Caco-2 (cell line): ENCODE measurements at regions not wholly inside any gene's neighbourhood (a gene's known extent, or its start where the extent isn't known, plus 50 kb on each side); places are given as distances from the start of the nearest gene placed in this dataset.

ENCODE experiments used
- BruUV-seq: library from RNA; stranded (reverse); fragments of 400-500 nt; replicated peaks from 2 replicates; lab custom pipeline; 2021; lab: Mats Ljungman, UMichigan
- CTCF ChIA-PET: fragments of 300-600 bp; sonication (Branson Sonifier 250); formaldehyde crosslinking; loops from one replicate; lab custom pipeline; 2022; ENCODE audit warnings: antibody characterized with exemption; lab: Charles Lee
- POLR2A ChIA-PET: fragments of 300-600 bp; sonication (Branson Sonifier 250); formaldehyde crosslinking; loops from one replicate; lab custom pipeline; 2022; ENCODE audit warnings: antibody characterized with exemption; lab: Charles Lee
- DNase-seq, 2 experiments: peaks; one replicate each; pipeline versions ENCODE4 v3.0.0 to v3.0.0-alpha.2; 2020 to 2022
- H3K27me3 ChIP-seq: replicated peaks from 2 replicates; pipeline ENCODE4 v1.6.0; 2011; ENCODE audit warnings: low read length; ENCODE audit not compliant: control insufficient read depth, insufficient read depth
- H3K36me3 ChIP-seq: 2 replicates; pipeline ENCODE4 v1.5.1; 2011; ENCODE audit warnings: low read length; ENCODE audit not compliant: control insufficient read depth, insufficient read depth
- H3K4me1 ChIP-seq: fragments of 250-450 bp; sonication (Bioruptor Pico); 2 replicates; pipeline ENCODE4 v1.5.1; 2020; ENCODE audit warnings: mild to moderate bottlenecking
- H3K4me3 ChIP-seq: 2 replicates; pipeline ENCODE4 v1.5.1; 2011; ENCODE audit warnings: low read depth, mild to moderate bottlenecking, control low read depth, low read length
- H3K9me3 ChIP-seq: fragments of 250-450 bp; sonication (Bioruptor Pico); 2 replicates; pipeline ENCODE4 v1.5.1; 2020; ENCODE audit warnings: mild to moderate bottlenecking, moderate library complexity
- H3K27ac Mint-ChIP-seq: one replicate; pipeline ENCODE4 v1.8.0; 2022; ENCODE audit warnings: mixed read lengths; ENCODE audit not compliant: unreplicated experiment
- H3K27me3 Mint-ChIP-seq: one replicate; pipeline ENCODE4 v1.8.0; 2022; ENCODE audit warnings: mixed read lengths; ENCODE audit not compliant: insufficient read depth, unreplicated experiment
- H3K36me3 Mint-ChIP-seq: one replicate; pipeline ENCODE4 v1.8.0; 2022; ENCODE audit warnings: mild to moderate bottlenecking, mixed read lengths; ENCODE audit not compliant: insufficient read depth, unreplicated experiment
- H3K4me1 Mint-ChIP-seq: one replicate; pipeline ENCODE4 v1.8.0; 2022; ENCODE audit warnings: low read depth, mixed read lengths; ENCODE audit not compliant: unreplicated experiment
- H3K4me3 Mint-ChIP-seq: one replicate; pipeline ENCODE4 v1.8.0; 2022; ENCODE audit warnings: mild to moderate bottlenecking, moderate library complexity, mixed read lengths; ENCODE audit not compliant: unreplicated experiment
- H3K9me3 Mint-ChIP-seq: one replicate; pipeline ENCODE4 v1.8.0; 2022; ENCODE audit warnings: mixed read lengths; ENCODE audit not compliant: unreplicated experiment
- CTCF ChIP-seq, 2 experiments: fragments of 200-600 bp in 1 of 2; IDR thresholded peaks; 1 replicate in 1 of 2; 2 replicates in 1 of 2; pipeline versions ENCODE4 v1.5.1 to v1.8.0; 2011 to 2022; ENCODE audit warnings: antibody characterized with exemption in 1 of 2, control low read depth in 1 of 2, inconsistent platforms in 1 of 2, low read depth in 1 of 2, low read length in 1 of 2, mild to moderate bottlenecking in 1 of 2, moderate library complexity in 1 of 2; ENCODE audit not compliant: insufficient read depth in 1 of 2, severe bottlenecking in 1 of 2, unreplicated experiment in 1 of 2
- intact Hi-C: fragments of 100-400 bp; cut with micrococcal nuclease; formaldehyde crosslinking; loops from one replicate; pipeline ENCODE4 v1.10.0; 2022; ENCODE audit not compliant: unreplicated experiment

- Mint-ChIP-seq H3K4me1 (peaks cover 19% of the 10 kb centered on the region), H3K36me3 (peaks cover 18% of the 10 kb centered on the region), H3K9me3 (no peaks in the 10 kb centered on the region), H3K27me3 (no peaks in the 10 kb centered on the region), H3K27ac (peak overlapping the region; percentile 67), H3K4me3 (peak overlapping the region; percentile 27)
- H3K27me3 ChIP-seq: no peaks in the 10 kb centered on the region
- H3K4me1 ChIP-seq: peaks cover 25% of the 10 kb centered on the region
- 0 out of 2 replicates have a peak, but pooled peaks cover 1% of the 10 kb centered on the region for H3K36me3 ChIP-seq
- DNase-seq: peak; percentile 24 to 63
- H3K4me3 ChIP-seq: no peak overlapping the region
- no peak for TF ChIP-seq CTCF (IDR thresholded peaks at IDR 0.05; ENCODE audit: insufficient read depth in 1 of 2, low read depth in 1 of 2, low read length in 1 of 2, severe bottlenecking in 1 of 2, unreplicated experiment in 1 of 2)
- intact Hi-C loops: no loop called here
- H3K9me3 ChIP-seq: no peaks in the 10 kb centered on the region; the same call in 1 of the 2 replicates
- CTCF ChIA-PET: interaction anchor here (0.8 to 1.3 kb wide), 3 partner anchors 13 to 28 kb away, joined by 3 read pairs; no protein-coding TSS in a partner anchor
- POLR2A ChIA-PET: no interaction called here
- BruUV-seq: no TSS peak
These were observed 152.5 kb upstream of the STX18 start for GRCh38 chr4:4694296-4694772.

GRCh38 chr4:4693755-4694295 lies 152.0 kb upstream of the STX18 start:
- CTCF ChIA-PET: interaction anchor here (0.9 to 1.3 kb wide), 2 partner anchors 12 to 27 kb away, joined by 3 read pairs; no protein-coding TSS in a partner anchor
- no peak for TF ChIP-seq CTCF (IDR thresholded peaks at IDR 0.05; ENCODE audit: insufficient read depth in 1 of 2, low read depth in 1 of 2, low read length in 1 of 2, severe bottlenecking in 1 of 2, unreplicated experiment in 1 of 2)
- no peak for DNase-seq
- Mint-ChIP-seq H3K9me3 (no peaks in the 10 kb centered on the region), H3K27me3 (no peaks in the 10 kb centered on the region), H3K4me3 (peak overlapping the region; percentile 27), H3K36me3 (peaks cover 18% of the 10 kb centered on the region), H3K27ac (peak overlapping the region; percentile 67), H3K4me1 (peaks cover 19% of the 10 kb centered on the region)
- POLR2A ChIA-PET: no interaction called here
- Histone ChIP-seq H3K27me3 (no peaks in the 10 kb centered on the region), H3K9me3 (no peaks in the 10 kb centered on the region; the same call in 1 of the 2 replicates), H3K4me3 (no peak overlapping the region), H3K36me3 (0 out of 2 replicates have a peak, but pooled peaks cover 1% of the 10 kb centered on the region), H3K4me1 (peaks cover 25% of the 10 kb centered on the region)
- no TSS peak for BruUV-seq
- intact Hi-C loops: no loop called here

GRCh38 chr4:4693258-4693657 lies 151.4 kb upstream of the STX18 start:
- intact Hi-C loops: no loop called here
- no peaks in the 10 kb centered on the region for H3K27me3 ChIP-seq
- no peak overlapping the region for H3K4me3 ChIP-seq
- BruUV-seq: no TSS peak
- Mint-ChIP-seq H3K4me1 (peaks cover 20% of the 10 kb centered on the region), H3K4me3 (no peak overlapping the region), H3K27me3 (no peaks in the 10 kb centered on the region), H3K9me3 (no peaks in the 10 kb centered on the region), H3K36me3 (peaks cover 18% of the 10 kb centered on the region), H3K27ac (no peak overlapping the region)
- no peak for TF ChIP-seq CTCF (IDR thresholded peaks at IDR 0.05; ENCODE audit: insufficient read depth in 1 of 2, low read depth in 1 of 2, low read length in 1 of 2, severe bottlenecking in 1 of 2, unreplicated experiment in 1 of 2)
- H3K36me3 ChIP-seq: 0 out of 2 replicates have a peak, but pooled peaks cover 1% of the 10 kb centered on the region
- peaks cover 25% of the 10 kb centered on the region for H3K4me1 ChIP-seq
- no peaks in the 10 kb centered on the region; the same call in 1 of the 2 replicates for H3K9me3 ChIP-seq
- POLR2A ChIA-PET: no interaction called here
- CTCF ChIA-PET: interaction anchor here (1.3 kb wide), 1 partner anchor 12 kb away, joined by 3 read pairs; no protein-coding TSS in a partner anchor
- no peak for DNase-seq
